ENCODE measurements at regions not wholly inside any gene's neighbourhood (a gene's known extent, or its start where the extent isn't known, plus 50 kb on each side); places are given as distances from the start of the nearest gene placed in this dataset.

GRCh38 chrX:110989869-110990268 lies 106.1 kb upstream of the PAK3 start:
- intact Hi-C loops (cut with DNase I, micrococcal nuclease): loop anchor here (5.0 to 10.0 kb wide), 3 partner anchors 112 to 257 kb away; no protein-coding TSS in a partner anchor
- no peak for ATAC-seq (ENCODE audit: poor library complexity)
- H3K36me3 ChIP-seq (ENCODE audit: insufficient read depth, low read length): no peaks in the 10 kb centered on the region

GRCh38 chrX:110989447-110989846 lies 106.5 kb upstream of the PAK3 start:
- ChIA-PET POLR2A (no interaction called here), CTCF (no interaction called here)
- no peaks in the 10 kb centered on the region for H3K36me3 Mint-ChIP-seq (ENCODE audit: low read depth)
- H3K27ac Mint-ChIP-seq: no peak overlapping the region
- H3K9me3 Mint-ChIP-seq: no peaks in the 10 kb centered on the region
- H3K4me1 Mint-ChIP-seq (ENCODE audit: low read depth): no peaks in the 10 kb centered on the region
- Histone ChIP-seq H3K4me1 (ENCODE audit: insufficient read depth, low read length) (no peaks in the 10 kb centered on the region), H3K4me3 (ENCODE audit: low read length) (no peak overlapping the region), H3K36me3 (ENCODE audit: insufficient read depth, low read length) (no peaks in the 10 kb centered on the region), H3K9me3 (ENCODE audit: control insufficient read depth in 1 of 2, insufficient read depth in 1 of 2, low read length in 2 of 2) (no peaks in the 10 kb centered on the region), H3K27ac (ENCODE audit: low read depth in 1 of 2, low read length in 2 of 2) (no peak overlapping the region), H3K27me3 (ENCODE audit: control insufficient read depth in 1 of 2, insufficient read depth in 2 of 2, low read length in 2 of 2) (peaks cover 0 to 5% of the 10 kb centered on the region in 2 experiments)
- ATAC-seq (ENCODE audit: poor library complexity) (no peak), DNase-seq (no peak)
- no peak for TF ChIP-seq CTCF (IDR thresholded peaks at IDR 0.05)
- peaks cover 10% of the 10 kb centered on the region for H3K27me3 Mint-ChIP-seq
- intact Hi-C loops (cut with DNase I, micrococcal nuclease): no loop called here
- no peak overlapping the region for H3K4me3 Mint-ChIP-seq

More at GRCh38 chrX:110989869-110990268, 106.1 kb upstream of the PAK3 start:
- Mint-ChIP-seq H3K4me3 (no peak overlapping the region), H3K36me3 (ENCODE audit: low read depth) (no peaks in the 10 kb centered on the region), H3K27me3 (peaks cover 10% of the 10 kb centered on the region), H3K4me1 (ENCODE audit: low read depth) (no peaks in the 10 kb centered on the region), H3K9me3 (no peaks in the 10 kb centered on the region), H3K27ac (no peak overlapping the region)
- Histone ChIP-seq H3K4me3 (ENCODE audit: low read length) (no peak overlapping the region), H3K27me3 (ENCODE audit: control insufficient read depth in 1 of 2, insufficient read depth in 2 of 2, low read length in 2 of 2) (peaks cover 0 to 5% of the 10 kb centered on the region in 2 experiments), H3K9me3 (ENCODE audit: control insufficient read depth in 1 of 2, insufficient read depth in 1 of 2, low read length in 2 of 2) (no peaks in the 10 kb centered on the region), H3K4me1 (ENCODE audit: insufficient read depth, low read length) (no peaks in the 10 kb centered on the region), H3K27ac (ENCODE audit: low read depth in 1 of 2, low read length in 2 of 2) (no peak overlapping the region)
- no peak for DNase-seq
- TF ChIP-seq CTCF (IDR thresholded peaks at IDR 0.05): no peak
- POLR2A ChIA-PET: no interaction called here
- CTCF ChIA-PET: no interaction called here

GRCh38 chrX:110987292-110987691 lies 108.7 kb upstream of the PAK3 start:
- ChIA-PET POLR2A (no interaction called here), CTCF (no interaction called here)
- H3K4me1 ChIP-seq (ENCODE audit: insufficient read depth, low read length): no peaks in the 10 kb centered on the region
- no peaks in the 10 kb centered on the region for H3K36me3 ChIP-seq (ENCODE audit: insufficient read depth, low read length)
- Mint-ChIP-seq H3K27me3 (peaks cover 10% of the 10 kb centered on the region), H3K27ac (no peak overlapping the region), H3K36me3 (ENCODE audit: low read depth) (no peaks in the 10 kb centered on the region), H3K9me3 (no peaks in the 10 kb centered on the region), H3K4me1 (ENCODE audit: low read depth) (no peaks in the 10 kb centered on the region), H3K4me3 (no peak overlapping the region)
- ATAC-seq (ENCODE audit: poor library complexity) (no peak), DNase-seq (peak in 2 of 14 experiments; percentile 3 to 7)
- intact Hi-C loops (cut with DNase I, micrococcal nuclease): no loop called here
- no peaks in the 10 kb centered on the region for H3K9me3 ChIP-seq (ENCODE audit: control insufficient read depth in 1 of 2, insufficient read depth in 1 of 2, low read length in 2 of 2)
- no peak overlapping the region for H3K4me3 ChIP-seq (ENCODE audit: low read length)
- H3K27ac ChIP-seq (ENCODE audit: low read depth in 1 of 2, low read length in 2 of 2): no peak overlapping the region
- peaks cover 0 to 3% of the 10 kb centered on the region in 2 experiments for H3K27me3 ChIP-seq (ENCODE audit: control insufficient read depth in 1 of 2, insufficient read depth in 2 of 2, low read length in 2 of 2)
- no peak for TF ChIP-seq CTCF (IDR thresholded peaks at IDR 0.05)

Data from CD4-positive, alpha-beta T cell (primary cell).